ENCODE measurements at regions not wholly inside any gene's neighbourhood (a gene's known extent, or its start where the extent isn't known, plus 50 kb on each side); places are given as distances from the start of the nearest gene placed in this dataset.

- TF ChIP-seq CTCF (conservative IDR thresholded peaks at IDR 0.05; ENCODE audit: low read depth, low read length) = no peak
- TF ChIP-seq EZH2 (IDR thresholded peaks at IDR 0.05; ENCODE audit: low read length, unreplicated experiment) = no peak
- no peak for TF ChIP-seq EZH2phosphoT487 (IDR thresholded peaks at IDR 0.05; ENCODE audit: borderline replicate concordance, low read length)
- BruUV-seq (replicated peaks) = no TSS peak
- no peaks in the 10 kb centered on the region for H3K4me1 ChIP-seq (ENCODE audit: insufficient read depth, low read length)
- no peaks in the 10 kb centered on the region for H4K20me1 ChIP-seq (ENCODE audit: low read length)
- H3K9me2 ChIP-seq (replicated peaks; ENCODE audit: low read length) = no peaks in the 10 kb centered on the region
- no peak overlapping the region for H3K4me2 ChIP-seq (ENCODE audit: low read length)
- ATAC-seq (no peak), DNase-seq (no peak)
- no peaks in the 10 kb centered on the region for H3K27me3 ChIP-seq (ENCODE audit: low read length)
- no peak overlapping the region for H3K4me3 ChIP-seq (ENCODE audit: low read length)
- intact Hi-C loops (cut with micrococcal nuclease) = no loop called here
- H3K36me3 ChIP-seq (ENCODE audit: low read depth, low read length) = no peaks in the 10 kb centered on the region
- no peaks in the 10 kb centered on the region for H3F3A ChIP-seq (ENCODE audit: low read length, unreplicated experiment)
- H3K9ac ChIP-seq (ENCODE audit: low read length) = no peak overlapping the region
- H3K27ac ChIP-seq (ENCODE audit: low read length) = no peak overlapping the region
- H3K79me2 ChIP-seq (ENCODE audit: low read length) = no peaks in the 10 kb centered on the region
- ChIA-PET CTCF (no interaction called here), POLR2A (ENCODE audit: unreplicated experiment) (no interaction called here)
- H2AFZ ChIP-seq (ENCODE audit: low read length) = no peak overlapping the region
- no peaks in the 10 kb centered on the region for H3K9me3 ChIP-seq (ENCODE audit: low read length)
Observed at GRCh38 chr5:58013542-58014258, 446.2 kb downstream of the PLK2 start.

DNA sequence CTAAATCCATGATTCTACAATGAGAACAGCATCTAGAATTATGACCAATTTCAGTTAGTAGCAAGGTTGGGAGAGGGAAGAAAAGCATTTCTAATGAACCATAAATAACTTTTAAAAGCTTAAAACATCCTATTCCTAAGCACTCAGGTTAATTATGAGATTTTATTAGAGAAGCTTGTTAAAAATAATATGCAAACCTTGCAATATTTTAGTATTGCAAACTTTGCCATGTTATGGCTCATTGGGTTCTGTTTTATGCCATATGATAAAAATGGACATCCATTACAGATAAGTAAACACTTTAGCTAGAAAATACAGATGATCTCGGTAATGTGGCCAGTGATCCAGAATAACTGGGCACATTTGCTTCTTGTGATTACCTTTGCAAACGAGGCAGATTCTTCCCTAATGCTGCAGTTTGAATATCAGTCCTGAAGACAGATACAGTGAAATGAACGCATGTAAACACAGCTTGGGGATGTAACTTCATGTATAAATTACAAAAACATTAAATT is 447.0 kb downstream of the PLK2 start:
- Histone ChIP-seq H3K36me3 (ENCODE audit: low read depth, low read length) (no peaks in the 10 kb centered on the region), H4K20me1 (ENCODE audit: low read length) (no peaks in the 10 kb centered on the region), H3K4me2 (ENCODE audit: low read length) (no peak overlapping the region), H3F3A (ENCODE audit: low read length, unreplicated experiment) (no peaks in the 10 kb centered on the region), H3K9me2 (replicated peaks; ENCODE audit: low read length) (no peaks in the 10 kb centered on the region), H3K79me2 (ENCODE audit: low read length) (no peaks in the 10 kb centered on the region), H3K4me1 (ENCODE audit: insufficient read depth, low read length) (no peaks in the 10 kb centered on the region), H3K9ac (ENCODE audit: low read length) (no peak overlapping the region), H3K4me3 (ENCODE audit: low read length) (no peak overlapping the region), H3K27me3 (ENCODE audit: low read length) (no peaks in the 10 kb centered on the region), H3K9me3 (ENCODE audit: low read length) (no peaks in the 10 kb centered on the region), H2AFZ (ENCODE audit: low read length) (no peak overlapping the region), H3K27ac (ENCODE audit: low read length) (no peak overlapping the region)
- intact Hi-C loops (cut with micrococcal nuclease) = no loop called here
- DNase-seq = no peak
- no peak for ATAC-seq
- TF ChIP-seq EZH2 (IDR thresholded peaks at IDR 0.05; ENCODE audit: low read length, unreplicated experiment) = no peak
- TF ChIP-seq EZH2phosphoT487 (IDR thresholded peaks at IDR 0.05; ENCODE audit: borderline replicate concordance, low read length) = no peak
- TF ChIP-seq CTCF (conservative IDR thresholded peaks at IDR 0.05; ENCODE audit: low read depth, low read length) = no peak
- CTCF ChIA-PET = no interaction called here
- BruUV-seq (replicated peaks) = no TSS peak
- POLR2A ChIA-PET (ENCODE audit: unreplicated experiment) = no interaction called here

DNA sequence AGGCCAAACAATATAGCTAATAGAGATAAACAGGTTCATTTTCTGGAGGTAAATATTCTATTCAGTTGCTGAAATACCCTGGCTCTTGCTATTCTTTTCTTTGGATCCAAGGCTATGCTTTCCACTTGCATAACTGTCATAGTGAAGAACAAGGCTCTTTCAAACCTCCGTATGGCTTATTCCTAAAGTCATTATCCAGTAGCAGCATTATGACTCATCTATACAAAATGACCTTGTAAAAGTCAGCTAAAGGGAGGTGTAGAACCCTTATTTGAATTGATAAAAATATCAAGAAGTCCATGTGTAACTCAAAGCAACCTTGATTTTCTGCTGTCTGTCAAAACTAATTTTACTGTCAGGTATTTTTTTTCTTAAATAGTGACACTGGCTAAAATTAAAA is 447.8 kb downstream of the PLK2 start:
- Histone ChIP-seq H3K4me3 (ENCODE audit: low read length) (no peak overlapping the region), H3K9me2 (replicated peaks; ENCODE audit: low read length) (no peaks in the 10 kb centered on the region), H3K27me3 (ENCODE audit: low read length) (no peaks in the 10 kb centered on the region), H3K27ac (ENCODE audit: low read length) (no peak overlapping the region), H4K20me1 (ENCODE audit: low read length) (no peaks in the 10 kb centered on the region), H3F3A (ENCODE audit: low read length, unreplicated experiment) (no peaks in the 10 kb centered on the region), H3K4me1 (ENCODE audit: insufficient read depth, low read length) (no peaks in the 10 kb centered on the region), H3K4me2 (ENCODE audit: low read length) (no peak overlapping the region), H3K36me3 (ENCODE audit: low read depth, low read length) (no peaks in the 10 kb centered on the region), H2AFZ (ENCODE audit: low read length) (no peak overlapping the region), H3K9me3 (ENCODE audit: low read length) (no peaks in the 10 kb centered on the region), H3K9ac (ENCODE audit: low read length) (no peak overlapping the region), H3K79me2 (ENCODE audit: low read length) (no peaks in the 10 kb centered on the region)
- ChIA-PET CTCF (no interaction called here), POLR2A (ENCODE audit: unreplicated experiment) (no interaction called here)
- no TSS peak for BruUV-seq (replicated peaks)
- intact Hi-C loops (cut with micrococcal nuclease) = no loop called here
- TF ChIP-seq CTCF (conservative IDR thresholded peaks at IDR 0.05; ENCODE audit: low read depth, low read length) (no peak), EZH2 (IDR thresholded peaks at IDR 0.05; ENCODE audit: low read length, unreplicated experiment) (no peak), EZH2phosphoT487 (IDR thresholded peaks at IDR 0.05; ENCODE audit: borderline replicate concordance, low read length) (no peak)
- peak; percentile 6 for DNase-seq
- 0 out of 2 replicates have a peak, but pooled peaks have one; percentile 31 for ATAC-seq

Measured in PC-3 (cell line).